GM12873 (cell line): ENCODE measurements at regions not wholly inside any gene's neighbourhood (a gene's known extent, or its start where the extent isn't known, plus 50 kb on each side); places are given as distances from the start of the nearest gene placed in this dataset.

Experiments used
- TF ChIP-seq, protein P1 (sequence below): IDR thresholded peaks from 2 replicates; pipeline ENCODE4 v1.5.1; 2012; ENCODE audit warnings: low read depth, mild to moderate bottlenecking, moderate library complexity, low read length, control low read depth; ENCODE audit not compliant: insufficient read depth; ENCODE audit errors: missing control alignments

DNA sequence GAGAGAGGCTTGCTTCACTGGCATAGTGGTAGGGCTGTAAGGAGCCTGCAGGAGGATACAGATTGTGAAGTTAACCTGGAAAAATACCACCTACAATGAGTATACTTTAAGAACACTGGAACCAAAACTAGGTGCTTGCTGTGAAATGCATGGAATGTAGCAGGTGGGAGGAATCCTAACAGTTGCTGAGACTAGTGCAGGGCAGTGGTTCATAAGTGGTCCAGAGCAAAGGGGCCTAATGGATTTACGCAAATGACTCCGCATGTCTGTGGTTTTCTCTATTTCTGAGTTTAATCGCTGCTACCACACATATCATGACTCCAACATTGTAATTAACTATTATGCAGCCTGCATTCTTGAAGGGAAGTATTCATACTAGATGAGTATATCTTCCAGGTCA, 218.4 kb downstream of the CHRM2 start:
- TF ChIP-seq, protein P1, sequence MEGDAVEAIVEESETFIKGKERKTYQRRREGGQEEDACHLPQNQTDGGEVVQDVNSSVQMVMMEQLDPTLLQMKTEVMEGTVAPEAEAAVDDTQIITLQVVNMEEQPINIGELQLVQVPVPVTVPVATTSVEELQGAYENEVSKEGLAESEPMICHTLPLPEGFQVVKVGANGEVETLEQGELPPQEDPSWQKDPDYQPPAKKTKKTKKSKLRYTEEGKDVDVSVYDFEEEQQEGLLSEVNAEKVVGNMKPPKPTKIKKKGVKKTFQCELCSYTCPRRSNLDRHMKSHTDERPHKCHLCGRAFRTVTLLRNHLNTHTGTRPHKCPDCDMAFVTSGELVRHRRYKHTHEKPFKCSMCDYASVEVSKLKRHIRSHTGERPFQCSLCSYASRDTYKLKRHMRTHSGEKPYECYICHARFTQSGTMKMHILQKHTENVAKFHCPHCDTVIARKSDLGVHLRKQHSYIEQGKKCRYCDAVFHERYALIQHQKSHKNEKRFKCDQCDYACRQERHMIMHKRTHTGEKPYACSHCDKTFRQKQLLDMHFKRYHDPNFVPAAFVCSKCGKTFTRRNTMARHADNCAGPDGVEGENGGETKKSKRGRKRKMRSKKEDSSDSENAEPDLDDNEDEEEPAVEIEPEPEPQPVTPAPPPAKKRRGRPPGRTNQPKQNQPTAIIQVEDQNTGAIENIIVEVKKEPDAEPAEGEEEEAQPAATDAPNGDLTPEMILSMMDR = no peak

DNA sequence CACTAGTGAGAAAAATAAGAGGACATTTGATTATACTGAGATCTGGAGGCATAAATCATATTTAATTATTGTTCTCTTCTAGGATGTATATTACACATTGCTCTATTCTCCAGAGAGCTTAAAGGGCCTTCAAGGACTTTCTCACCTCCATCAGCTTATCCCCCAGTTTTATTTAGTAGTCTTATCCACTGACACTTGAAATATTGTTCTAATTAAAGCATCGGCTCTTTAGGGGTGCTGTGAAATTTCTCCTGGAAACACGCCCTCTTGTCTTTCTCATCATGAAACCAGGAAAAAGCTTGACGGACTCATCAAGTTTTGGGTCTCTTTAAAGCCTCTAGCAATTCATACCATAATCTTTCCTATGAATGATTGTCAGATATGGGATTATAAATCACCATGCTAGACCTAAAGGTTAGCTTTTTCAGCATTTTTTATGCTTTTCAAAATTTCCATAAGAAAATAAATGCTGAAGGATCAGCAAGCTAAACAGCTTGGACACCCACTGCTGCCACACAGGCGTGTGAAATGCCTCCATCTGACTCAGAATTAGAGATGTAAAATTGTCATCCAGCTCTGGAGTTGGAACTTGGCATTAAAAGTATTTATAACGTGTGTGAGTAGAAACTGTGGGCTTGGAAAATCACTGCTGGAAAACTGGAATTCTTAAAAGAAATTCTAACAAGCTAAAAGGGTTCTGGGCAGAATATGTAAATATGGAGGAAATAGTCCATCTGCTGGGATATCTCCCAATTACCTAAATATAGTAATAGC, 216.3 kb downstream of the CHRM2 start:
- TF ChIP-seq, protein P1 = no peak

DNA sequence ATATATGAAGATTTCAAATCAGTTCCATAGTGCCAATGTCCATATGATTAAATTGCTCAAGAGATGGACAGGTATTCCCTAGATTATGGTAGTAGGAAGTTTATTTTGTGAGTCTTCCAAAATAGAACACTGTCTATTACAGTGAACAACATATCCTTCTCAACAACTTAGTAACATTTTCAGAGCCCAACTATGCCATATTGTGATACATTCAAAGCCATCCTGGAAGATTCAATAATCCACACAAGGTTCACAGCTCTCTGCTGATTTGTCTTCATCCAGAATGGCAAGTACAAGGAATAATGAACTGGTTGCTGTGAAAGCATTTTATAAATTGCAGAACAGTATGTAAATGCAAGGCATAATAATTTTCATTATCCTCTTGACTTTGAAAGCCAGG, 213.9 kb downstream of the CHRM2 start:
- TF ChIP-seq, protein P1 = no peak

- TF ChIP-seq, protein P1 = no peak
Observed at GRCh38 chr7:137081321-137082093, 213.1 kb downstream of the CHRM2 start.

GRCh38 chr7:137080516-137081203, 212.2 kb downstream of the CHRM2 start:
- TF ChIP-seq, protein P1 = no peak

GRCh38 chr7:137078781-137079180, 210.3 kb downstream of the CHRM2 start:
- TF ChIP-seq, protein P1 = no peak

DNA sequence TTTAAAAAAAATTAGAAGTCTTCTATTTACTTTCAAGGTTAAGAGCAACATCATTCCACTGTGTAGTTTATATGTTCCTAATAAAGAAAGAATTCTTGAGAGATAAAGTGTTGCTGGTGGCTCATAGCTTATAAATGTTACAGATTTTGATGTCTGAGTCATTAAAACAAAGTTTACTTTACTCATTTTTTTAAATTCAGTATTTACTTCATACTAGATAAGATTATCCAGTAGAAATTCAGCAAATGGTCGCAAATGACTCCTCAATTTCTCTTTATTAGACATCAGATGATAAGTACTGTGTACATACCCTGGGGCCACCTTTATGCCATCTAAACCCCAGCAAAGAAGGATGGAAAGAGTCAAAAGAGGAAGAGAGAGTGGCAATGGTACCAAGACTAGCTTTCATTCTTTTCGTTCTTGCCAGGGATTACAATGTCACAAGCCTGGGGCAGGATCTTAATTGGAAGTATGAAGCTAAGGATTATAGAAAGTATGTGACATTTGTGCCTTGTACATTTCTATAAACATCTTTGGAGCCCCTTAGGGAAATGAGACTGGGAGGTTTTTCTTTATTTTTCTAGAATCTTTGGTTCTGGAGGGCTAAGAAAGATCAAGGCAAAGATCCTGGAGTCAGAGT, 206.1 kb downstream of the CHRM2 start:
- TF ChIP-seq, protein P1 = no peak
